ENCODE measurements at regions not wholly inside any gene's neighbourhood (a gene's known extent, or its start where the extent isn't known, plus 50 kb on each side); places are given as distances from the start of the nearest gene placed in this dataset.

DNA sequence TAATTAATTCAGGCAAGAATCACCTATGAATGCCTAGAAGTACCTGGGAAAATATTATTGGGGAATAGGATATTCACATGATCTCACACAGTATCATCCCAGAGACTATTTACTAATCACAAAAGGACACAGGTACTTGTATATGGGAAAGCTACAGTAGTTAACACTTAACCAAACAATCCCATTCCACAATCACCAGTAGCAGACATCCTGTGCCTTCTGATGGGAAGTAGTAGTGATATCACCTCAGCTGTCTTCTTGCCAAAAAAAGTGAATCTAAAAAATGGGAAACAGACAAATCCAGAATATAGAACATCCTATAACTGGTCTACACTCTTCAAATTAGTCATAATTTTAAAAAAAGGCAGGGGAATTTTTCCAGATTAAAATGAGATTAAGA lies 75.6 kb upstream of the CCDC150 start:
- DNase-seq, result no peak
- no peak overlapping the region for H3K4me3 ChIP-seq
- TF ChIP-seq, protein P1, sequence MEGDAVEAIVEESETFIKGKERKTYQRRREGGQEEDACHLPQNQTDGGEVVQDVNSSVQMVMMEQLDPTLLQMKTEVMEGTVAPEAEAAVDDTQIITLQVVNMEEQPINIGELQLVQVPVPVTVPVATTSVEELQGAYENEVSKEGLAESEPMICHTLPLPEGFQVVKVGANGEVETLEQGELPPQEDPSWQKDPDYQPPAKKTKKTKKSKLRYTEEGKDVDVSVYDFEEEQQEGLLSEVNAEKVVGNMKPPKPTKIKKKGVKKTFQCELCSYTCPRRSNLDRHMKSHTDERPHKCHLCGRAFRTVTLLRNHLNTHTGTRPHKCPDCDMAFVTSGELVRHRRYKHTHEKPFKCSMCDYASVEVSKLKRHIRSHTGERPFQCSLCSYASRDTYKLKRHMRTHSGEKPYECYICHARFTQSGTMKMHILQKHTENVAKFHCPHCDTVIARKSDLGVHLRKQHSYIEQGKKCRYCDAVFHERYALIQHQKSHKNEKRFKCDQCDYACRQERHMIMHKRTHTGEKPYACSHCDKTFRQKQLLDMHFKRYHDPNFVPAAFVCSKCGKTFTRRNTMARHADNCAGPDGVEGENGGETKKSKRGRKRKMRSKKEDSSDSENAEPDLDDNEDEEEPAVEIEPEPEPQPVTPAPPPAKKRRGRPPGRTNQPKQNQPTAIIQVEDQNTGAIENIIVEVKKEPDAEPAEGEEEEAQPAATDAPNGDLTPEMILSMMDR (IDR thresholded peaks at IDR 0.05), result no peak
- no peaks in the 10 kb centered on the region for H3K9me3 ChIP-seq
- no peaks in the 10 kb centered on the region for H3K27me3 ChIP-seq
- peaks cover 0 to 11% (median 2%) of the 10 kb centered on the region in 4 donors for H3K4me1 ChIP-seq
- H3K27ac ChIP-seq, result no peak overlapping the region
- intact Hi-C loops (cut with DNase I; ENCODE audit: low total_unique reads), result no loop called here
- no peaks in the 10 kb centered on the region for H3K36me3 ChIP-seq

DNA sequence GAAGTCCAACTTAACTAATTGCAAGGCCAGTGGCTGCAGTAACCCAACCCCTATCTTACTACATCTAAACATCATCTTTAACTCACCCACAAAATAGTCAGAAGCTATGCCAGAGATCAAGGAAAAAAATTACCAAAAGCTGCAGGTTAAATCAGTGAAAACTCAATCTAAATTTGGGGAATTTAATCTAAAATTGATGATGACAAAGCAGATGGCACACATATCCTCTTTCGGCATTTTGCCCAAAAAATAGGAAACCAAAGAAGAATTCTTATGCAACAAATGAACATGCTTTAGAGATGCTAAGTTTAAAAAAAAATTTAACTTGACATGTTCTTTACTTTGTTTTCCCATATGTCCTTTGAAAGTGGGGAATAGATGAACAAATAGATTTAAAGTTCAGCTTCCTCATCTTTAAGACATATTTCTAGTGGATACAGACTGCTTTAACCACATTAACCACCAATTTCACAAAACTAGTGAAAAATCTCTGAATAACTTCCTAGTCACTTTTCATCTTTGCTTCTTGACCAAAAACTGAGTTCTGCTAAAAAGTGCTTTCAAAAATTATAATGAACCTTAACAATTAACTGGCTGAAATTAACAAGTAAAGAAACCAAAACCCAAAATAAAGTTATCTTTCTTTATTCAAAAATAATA lies 74.3 kb upstream of the CCDC150 start:
- DNase-seq, result no peak
- H3K4me3 ChIP-seq, result no peak overlapping the region
- H3K36me3 ChIP-seq, result no peaks in the 10 kb centered on the region
- no peaks in the 10 kb centered on the region for H3K9me3 ChIP-seq
- H3K4me1 ChIP-seq, result peaks cover 0 to 11% (median 2%) of the 10 kb centered on the region in 4 donors
- intact Hi-C loops (cut with DNase I; ENCODE audit: low total_unique reads), result no loop called here
- no peaks in the 10 kb centered on the region for H3K27me3 ChIP-seq
- TF ChIP-seq, protein P1 (IDR thresholded peaks at IDR 0.05), result no peak
- H3K27ac ChIP-seq, result no peak overlapping the region

DNA sequence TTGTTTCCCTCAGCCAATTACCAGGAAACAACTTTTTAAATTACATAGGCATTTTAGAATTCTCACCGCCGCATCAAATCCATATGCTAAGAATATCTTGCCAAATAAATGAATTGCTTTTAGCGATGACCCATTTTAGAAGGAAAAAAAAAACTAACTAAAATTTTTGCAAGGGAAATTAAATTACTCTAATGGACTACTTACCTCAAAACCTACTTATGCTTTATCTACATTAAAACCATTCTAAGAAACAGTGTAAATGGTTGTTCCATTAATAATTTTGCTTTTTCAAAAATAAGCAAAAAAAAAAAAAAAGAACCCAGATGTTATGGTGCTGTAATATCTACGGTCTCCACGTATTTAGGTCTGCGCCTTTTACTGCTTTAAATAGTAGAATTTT lies 73.5 kb upstream of the CCDC150 start:
- peaks cover 0 to 11% (median 2%) of the 10 kb centered on the region in 4 donors for H3K4me1 ChIP-seq

DNA sequence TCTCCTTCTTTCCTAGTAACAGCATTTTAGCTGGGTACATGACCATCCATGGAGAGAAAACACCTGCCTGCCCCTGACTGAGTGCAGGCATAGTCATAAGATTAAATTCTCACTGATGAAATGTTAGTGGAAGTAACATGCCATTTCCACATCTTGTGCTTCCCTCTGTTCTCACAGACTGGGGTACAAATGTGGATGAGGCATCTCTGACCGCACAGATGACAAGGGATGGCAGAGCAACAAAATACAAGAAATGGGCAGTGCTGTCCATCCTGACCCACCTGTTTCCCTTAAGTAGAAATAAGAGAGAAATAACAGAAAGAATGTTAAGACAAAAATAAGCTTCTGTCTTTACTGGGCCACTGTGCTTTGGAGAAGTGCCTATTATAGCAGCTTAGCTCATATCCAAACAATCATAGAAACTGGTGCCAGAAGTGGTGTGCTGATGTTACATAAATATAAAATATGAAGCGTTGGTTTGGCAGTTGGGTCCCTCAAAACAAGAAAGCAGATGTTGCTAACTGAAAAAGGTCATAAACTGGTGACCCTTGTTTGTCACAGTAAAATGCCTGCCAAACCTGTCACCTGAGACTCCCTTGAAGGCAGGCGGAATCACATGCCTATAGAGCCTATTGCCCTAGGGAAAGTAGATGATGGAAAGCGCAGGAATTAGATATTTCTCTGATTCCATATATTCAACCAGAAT lies 72.4 kb upstream of the CCDC150 start:
- no peak overlapping the region for H3K4me3 ChIP-seq
- peaks cover 0 to 11% (median 2%) of the 10 kb centered on the region in 4 donors for H3K4me1 ChIP-seq
- H3K9me3 ChIP-seq, result no peaks in the 10 kb centered on the region
- no peaks in the 10 kb centered on the region for H3K27me3 ChIP-seq
- no peak for DNase-seq
- no peaks in the 10 kb centered on the region for H3K36me3 ChIP-seq
- peak overlapping the region in 1 of 2 donors; percentile 22 for H3K27ac ChIP-seq
- TF ChIP-seq, protein P1 (IDR thresholded peaks at IDR 0.05), result no peak
- intact Hi-C loops (cut with DNase I; ENCODE audit: low total_unique reads), result no loop called here

More for the DNA sequence above, 73.5 kb upstream of the CCDC150 start:
- Histone ChIP-seq H3K9me3 (no peaks in the 10 kb centered on the region), H3K4me3 (no peak overlapping the region), H3K36me3 (no peaks in the 10 kb centered on the region), H3K27ac (no peak overlapping the region), H3K27me3 (no peaks in the 10 kb centered on the region)
- no peak for DNase-seq
- TF ChIP-seq, protein P1 (IDR thresholded peaks at IDR 0.05), result no peak
- intact Hi-C loops (cut with DNase I; ENCODE audit: low total_unique reads), result no loop called here

DNA sequence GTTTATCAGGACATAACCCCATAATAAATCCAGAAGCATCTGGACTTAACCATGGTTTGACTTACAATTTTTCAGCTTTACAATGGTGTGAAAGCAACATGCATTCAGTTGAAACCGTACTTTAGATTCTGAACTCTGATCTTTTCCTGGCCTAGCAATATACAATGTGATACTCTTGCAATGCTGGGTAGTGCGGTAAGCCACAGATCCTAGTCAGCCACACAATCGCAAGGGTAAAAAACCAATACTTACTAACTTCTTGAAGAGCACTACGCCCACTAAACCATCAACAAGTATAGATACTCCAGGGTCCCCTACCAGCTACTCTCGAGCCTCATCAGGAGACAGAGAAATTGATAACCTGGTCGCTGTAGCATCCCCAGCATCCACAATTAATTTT lies 71.0 kb upstream of the CCDC150 start:
- peaks cover 0 to under 1% (median 0%) of the 10 kb centered on the region in 3 donors for H3K9me3 ChIP-seq
- H3K36me3 ChIP-seq, result no peaks in the 10 kb centered on the region
- H3K4me1 ChIP-seq, result peaks cover 0 to 11% (median 2%) of the 10 kb centered on the region in 4 donors
- H3K27me3 ChIP-seq, result no peaks in the 10 kb centered on the region
- intact Hi-C loops (cut with DNase I; ENCODE audit: low total_unique reads), result no loop called here
- DNase-seq, result no peak
- no peak overlapping the region for H3K4me3 ChIP-seq
- no peak overlapping the region for H3K27ac ChIP-seq
- TF ChIP-seq, protein P1 (IDR thresholded peaks at IDR 0.05), result no peak

Measured in tibial artery (tissue), 4 donors.